OCI-M1 (cell line): ENCODE measurements at regions not wholly inside any gene's neighbourhood (a gene's known extent, or its start where the extent isn't known, plus 50 kb on each side); places are given as distances from the start of the nearest gene placed in this dataset.

Source experiments
- DNase-seq: peaks from one replicate; lab custom pipeline; 2025; lab: John Stamatoyannopoulos, UW

- DNase-seq: no peak
Observed at GRCh38 chr18:51941999-51942398, 398.0 kb upstream of the DCC start.

DNA sequence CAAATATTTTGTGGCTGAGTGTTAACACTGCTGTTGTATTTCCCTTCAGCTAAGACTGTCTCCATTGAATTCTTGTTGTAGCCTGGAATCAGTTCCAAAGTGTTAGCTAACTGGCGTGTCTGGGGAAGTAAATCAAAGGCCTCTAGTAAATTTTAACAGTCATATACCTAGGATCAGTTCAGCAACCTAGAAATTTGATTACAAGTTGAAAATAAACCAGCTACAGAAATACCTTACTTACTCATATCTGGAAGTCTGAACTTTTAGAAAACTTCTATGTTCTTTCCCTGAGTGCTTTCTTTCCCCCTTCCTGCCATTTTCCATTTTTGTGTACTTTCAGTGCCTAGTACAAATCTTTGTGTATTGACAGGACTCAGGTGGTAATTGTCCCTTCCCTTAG, 396.7 kb upstream of the DCC start:
- DNase-seq: no peak

DNA sequence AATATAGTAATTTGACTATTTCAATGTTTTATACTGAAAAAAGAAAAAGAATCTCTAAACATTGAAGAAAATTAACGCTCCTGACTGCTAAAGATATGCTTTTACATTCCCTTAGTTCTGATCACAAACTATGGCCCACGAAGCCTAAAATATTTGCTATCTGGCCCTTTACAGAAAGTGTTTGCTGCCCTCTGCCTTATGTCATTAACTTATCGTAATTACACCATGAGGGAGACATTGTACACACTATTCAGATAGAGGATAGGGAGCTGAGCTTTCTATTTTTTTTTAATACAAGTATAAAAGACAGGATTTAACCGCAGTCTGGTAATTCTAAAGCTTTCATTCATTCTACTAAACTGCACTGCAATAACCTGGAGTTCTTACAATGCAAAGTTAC, 393.1 kb upstream of the DCC start:
- no peak for DNase-seq

DNA sequence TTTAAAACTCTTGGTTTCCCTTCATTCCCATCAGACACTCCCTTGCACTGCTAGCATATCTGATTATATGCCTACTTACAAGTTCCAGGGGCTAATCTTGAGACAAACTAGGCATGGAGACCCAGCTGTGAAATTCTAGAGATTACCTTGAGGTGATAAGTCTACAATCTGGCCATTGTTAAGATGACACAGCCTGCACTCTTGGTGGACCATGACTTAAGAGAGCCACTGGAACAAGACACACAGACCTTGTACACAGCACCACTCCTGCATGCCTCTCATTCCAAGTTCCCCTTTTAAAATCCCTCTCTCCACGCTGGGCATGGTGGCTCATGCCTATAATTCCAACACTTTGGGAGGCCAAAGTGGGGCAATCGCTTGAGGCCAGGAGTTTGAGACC, 387.2 kb upstream of the DCC start:
- no peak for DNase-seq

DNA sequence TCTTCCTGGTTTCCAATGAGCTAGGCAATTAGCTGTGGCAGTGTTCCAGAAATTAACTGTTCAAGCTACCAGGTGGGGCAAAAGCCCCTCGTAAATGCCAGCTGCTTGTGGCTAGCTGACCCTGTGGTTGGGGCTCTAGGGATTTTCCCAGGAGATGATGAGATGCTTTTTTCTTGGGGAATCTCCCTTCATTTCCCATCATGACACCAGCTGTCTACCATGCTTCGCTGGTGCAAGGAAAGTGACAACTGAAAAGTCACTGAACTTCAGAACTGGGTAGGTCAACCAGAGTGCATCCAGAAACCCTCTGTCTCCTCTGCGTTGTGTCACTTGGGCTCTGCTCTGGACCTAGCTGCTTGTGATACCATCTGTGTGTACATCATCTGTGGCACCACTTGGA, 386.5 kb upstream of the DCC start:
- DNase-seq: no peak

DNA sequence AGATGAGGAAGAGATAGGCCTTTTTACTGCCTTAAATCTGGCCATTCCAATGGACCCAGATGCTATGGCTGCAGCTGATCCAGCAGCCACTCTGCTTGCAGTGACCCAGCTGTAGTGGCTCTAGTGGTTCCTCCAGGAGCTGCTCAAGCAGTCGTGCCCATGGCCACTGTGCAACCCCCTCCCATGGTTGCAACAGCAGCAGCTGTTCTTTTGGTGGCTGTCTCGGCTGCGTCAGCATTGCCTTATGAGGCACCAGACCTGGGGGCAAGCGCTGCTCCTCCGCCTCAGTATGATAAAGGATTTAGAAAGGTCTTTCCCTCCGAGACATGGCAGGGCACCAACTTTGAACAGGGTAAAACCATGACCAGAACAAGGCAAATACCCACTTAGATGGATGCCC, 384.9 kb upstream of the DCC start:
- no peak for DNase-seq

DNA sequence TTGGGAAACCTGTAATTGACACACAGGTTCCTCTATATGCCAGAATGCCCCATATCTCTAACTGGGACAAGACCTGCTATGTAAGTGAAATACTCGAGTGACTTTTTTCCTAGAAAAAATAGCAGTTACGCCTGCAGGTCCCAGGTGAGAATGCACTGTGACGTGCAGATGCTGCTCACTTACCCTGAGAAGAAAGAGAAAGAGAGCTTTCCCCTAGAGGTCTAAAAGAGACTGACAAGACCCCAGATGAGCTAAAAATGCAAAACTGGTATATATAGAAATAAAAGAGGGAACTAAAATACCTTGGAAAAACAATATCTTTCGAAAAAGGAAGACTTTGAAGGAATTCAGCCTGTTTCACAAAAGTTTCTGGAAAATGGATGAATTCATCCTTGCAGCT, 383.0 kb upstream of the DCC start:
- DNase-seq: no peak

GRCh38 chr18:51980101-51980500, 359.9 kb upstream of the DCC start:
- no peak for DNase-seq

DNA sequence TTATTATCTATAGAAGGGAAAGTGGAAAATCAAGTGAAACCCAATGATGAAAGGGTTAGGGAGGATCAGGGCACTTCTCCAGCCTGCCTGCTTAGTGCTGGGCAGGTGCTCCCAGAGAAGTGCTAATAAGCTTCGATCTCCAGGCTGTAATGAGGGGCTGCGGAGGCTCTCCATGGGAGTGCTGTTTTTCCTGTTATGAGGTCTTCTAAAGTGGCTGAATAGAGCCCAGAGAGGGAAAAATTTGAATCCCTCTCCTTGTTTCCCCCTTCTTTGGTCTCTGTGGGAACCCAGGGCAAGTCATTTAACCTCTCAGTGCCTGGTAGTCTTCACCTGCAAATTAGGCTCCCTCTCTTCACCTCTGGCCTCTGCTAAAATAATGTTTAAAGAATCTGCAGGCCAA, 351.7 kb upstream of the DCC start:
- no peak for DNase-seq

GRCh38 chr18:51997129-51997528, 342.9 kb upstream of the DCC start:
- DNase-seq: no peak

- no peak for DNase-seq
Observed at GRCh38 chr18:51998066-51998465, 341.9 kb upstream of the DCC start.

GRCh38 chr18:51998711-51999110, 341.3 kb upstream of the DCC start:
- no peak for DNase-seq

DNA sequence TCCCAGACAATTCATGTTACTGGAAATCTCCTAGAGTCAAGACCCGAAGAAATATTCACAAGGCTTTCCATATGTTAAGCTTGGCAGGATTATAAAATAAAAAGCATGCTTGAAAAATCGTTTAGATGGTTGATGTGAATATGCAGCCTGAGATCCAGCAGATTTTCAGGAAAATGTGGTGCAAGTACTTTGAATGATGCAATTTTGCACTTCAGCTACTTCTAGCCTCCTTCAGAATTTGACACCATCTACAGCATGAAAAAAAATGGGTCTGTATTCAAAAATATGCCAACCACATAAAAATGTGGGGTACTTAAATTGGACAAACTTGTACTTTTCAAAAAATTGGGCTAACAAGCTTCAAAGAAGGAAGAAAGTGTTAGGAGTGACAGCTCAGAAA, 340.6 kb upstream of the DCC start:
- no peak for DNase-seq

GRCh38 chr18:52000435-52000834, 339.6 kb upstream of the DCC start:
- DNase-seq: no peak

- no peak for DNase-seq
Observed at GRCh38 chr18:52001106-52001505, 338.9 kb upstream of the DCC start.

DNA sequence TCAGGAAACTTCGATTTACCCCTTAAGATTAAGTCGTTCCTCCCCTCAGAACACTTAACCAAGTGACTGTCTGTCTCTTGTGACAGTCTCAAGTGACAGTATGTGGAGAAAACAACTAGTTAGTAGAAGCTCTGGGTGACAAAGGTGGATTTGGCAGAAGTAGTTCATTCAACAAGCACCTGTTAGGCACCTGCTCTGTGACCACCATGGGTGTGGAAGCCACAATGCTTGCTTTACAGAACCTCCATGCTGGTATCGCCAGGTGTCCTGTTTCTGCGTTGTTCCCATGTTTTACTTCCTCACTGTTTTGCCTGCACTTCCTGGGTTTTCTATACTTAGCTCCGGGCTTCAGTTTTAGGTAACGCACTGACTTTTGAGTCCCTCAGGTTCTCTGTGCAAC, 337.4 kb upstream of the DCC start:
- no peak for DNase-seq

DNA sequence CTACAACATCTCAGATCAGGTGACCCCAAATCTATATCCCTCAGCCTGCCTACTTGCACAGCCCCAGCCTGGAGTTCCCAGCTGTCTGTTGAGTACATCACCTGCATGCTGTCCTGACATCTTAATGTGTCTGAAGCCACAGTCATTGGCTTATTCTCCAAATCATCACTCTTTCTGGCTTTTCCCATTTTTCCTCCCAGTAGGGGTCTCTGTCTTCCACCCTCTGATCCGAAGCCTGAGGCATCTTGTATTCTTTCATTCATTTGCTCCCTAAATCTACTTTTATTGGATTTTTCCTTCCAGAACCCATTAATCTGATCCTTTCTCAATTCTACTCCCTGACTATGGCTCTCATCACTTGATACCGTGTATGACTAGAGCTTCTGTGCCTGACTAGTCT, 332.9 kb upstream of the DCC start:
- no peak for DNase-seq

DNA sequence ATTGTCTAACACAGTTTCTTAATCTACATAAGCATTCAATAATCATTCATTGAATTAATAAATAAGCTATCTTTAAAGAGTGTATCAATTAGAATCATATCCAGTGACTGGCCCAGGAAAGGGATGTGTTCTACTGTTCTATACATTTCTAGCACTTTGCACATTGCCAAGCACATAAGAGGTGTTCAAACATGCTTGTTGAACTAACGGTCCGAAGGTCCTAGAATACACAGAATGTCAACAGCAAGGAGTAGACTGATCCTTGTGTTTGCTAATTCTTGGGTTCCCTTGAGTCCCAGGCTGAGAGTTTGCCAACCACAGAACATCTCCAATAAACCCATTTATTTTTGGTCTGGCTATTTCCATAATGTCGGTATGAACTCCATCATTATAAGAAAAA, 331.7 kb upstream of the DCC start:
- DNase-seq: no peak

DNA sequence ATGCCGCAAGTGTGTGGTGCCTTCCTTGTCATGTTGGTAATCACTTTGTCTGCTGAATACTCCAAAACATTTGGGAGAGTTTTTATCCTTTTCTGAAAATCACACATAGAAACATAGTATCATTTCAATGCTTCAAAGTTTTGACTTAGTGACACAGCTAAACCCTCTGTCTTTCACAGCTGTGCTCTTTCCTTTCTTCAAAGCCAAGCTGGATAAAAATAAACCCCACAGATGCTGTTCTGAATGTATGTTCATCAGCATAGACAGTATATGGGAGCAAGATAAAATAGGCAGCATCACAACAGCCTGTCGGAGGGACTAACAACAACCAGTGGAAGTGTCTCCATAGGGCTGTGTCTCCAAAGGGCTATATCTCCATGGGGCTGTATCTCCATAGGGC, 331.3 kb upstream of the DCC start:
- no peak for DNase-seq

DNA sequence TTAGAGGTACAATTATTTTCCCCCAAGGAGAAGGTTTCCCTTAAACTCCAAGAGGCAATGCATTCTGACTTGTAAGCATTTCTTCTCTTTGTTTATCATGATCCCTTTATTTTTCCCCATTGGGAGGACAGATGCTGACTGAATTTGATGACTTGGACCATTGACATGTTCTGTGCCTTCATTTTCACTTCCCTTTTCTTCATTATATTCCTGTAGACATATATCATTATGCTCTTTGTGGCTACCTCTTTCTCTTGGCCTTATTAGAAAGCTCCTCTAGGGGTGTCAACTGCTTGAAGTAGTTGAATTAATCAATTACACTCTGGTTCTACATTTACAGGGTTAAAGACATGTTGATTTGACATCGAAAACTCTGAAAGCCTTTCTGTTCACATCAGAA, 330.0 kb upstream of the DCC start:
- no peak for DNase-seq

DNA sequence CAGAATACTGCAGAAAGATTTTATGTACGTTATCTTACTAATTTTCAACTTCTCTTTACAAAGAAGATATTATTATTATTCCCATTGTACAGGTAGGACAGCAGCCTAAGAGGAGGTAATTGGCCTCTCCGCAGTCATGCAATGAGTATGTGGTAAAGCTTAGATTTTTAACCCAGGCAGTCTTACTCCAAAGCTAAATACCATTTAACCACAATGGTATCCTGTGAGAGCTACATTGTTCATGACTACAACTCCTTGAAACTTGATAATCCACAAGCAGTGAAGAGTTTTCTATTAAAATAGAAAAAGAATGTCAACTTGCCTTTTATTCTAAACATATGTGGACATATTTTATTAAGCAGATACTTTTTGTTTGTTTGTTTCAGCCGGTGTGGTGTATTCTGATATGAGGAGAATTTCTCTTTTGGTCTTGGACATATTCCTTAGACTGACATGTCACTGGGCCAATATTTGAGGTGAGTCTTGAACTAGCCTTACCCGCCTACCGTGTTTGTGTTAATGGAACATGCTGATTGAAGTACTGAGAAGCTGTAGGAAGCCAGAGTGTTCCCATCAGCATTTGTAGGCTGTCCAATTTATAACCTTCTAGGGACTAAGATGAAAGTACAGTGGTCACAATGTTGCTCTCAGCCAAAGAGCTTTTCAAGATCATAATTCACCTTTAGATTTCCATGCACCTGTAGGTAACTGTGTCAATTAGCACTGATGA, 293.9 kb upstream of the DCC start:
- DNase-seq: no peak

- no peak for DNase-seq
Observed at GRCh38 chr18:52046842-52047241, 293.2 kb upstream of the DCC start.

DNA sequence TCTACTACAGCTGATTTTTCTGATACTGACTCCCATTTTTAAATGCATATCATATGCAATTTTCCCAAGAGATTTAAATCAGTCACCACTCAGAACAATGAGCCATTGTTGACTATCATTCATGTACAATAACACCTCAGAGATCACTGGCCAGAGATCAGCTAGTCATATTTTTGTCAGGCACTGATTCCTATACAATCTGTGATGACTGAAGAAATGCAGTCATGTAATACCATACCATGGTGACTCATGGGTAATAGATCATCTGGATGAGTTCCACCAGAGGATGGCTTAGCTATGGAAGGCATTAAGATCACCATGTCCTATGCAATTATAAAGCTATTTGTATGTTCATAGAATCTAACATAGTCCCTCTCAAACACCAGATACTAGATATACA, 285.7 kb upstream of the DCC start:
- no peak for DNase-seq

DNA sequence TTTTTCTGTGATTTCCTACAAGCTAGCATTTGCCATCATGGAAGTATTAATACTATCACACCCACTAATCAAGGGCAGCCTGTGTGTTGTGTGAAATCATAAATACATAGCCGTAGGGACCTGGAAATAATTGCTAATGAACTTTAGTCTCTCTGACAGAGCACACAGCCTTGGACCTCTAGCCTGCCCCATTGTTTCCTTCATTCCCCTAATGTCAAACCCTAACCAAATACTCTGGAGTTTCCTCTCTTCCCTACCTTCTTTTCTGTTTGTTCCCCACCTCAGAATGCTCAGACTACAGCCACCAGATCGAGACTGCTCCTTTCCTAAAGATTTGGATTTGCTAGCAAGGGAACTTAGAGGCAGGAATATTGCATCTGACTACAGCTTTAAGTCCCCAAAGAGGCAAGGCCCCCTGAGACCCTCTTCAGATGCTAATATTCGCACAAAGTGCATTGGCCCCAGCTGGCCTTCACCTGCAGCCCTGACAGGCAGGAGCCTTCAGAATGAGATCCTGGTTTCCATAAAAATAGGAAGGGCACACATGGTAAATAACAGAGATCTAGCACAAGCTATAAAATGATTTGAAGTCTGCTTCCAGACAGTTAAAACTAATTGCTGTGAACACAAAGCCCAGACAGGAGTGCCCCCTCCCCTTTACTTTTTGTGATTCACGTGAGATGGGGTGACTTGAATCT, 279.2 kb upstream of the DCC start:
- DNase-seq: no peak
